Muscle layer of duodenum (tissue), 2 donors: ENCODE measurements at regions not wholly inside any gene's neighbourhood (a gene's known extent, or its start where the extent isn't known, plus 50 kb on each side); places are given as distances from the start of the nearest gene placed in this dataset.

ENCODE experiments used
- H3K27ac ChIP-seq: one replicate; pipeline ENCODE4 v1.7.0; 2013; ENCODE audit warnings: mild to moderate bottlenecking, low read length
- H3K27me3 ChIP-seq: one replicate; pipeline ENCODE4 v1.7.0; 2013; ENCODE audit warnings: low read depth, mild to moderate bottlenecking, control low read depth, low read length
- H3K36me3 ChIP-seq, 2 donors: one replicate each; pipeline ENCODE4 v1.7.0; 2013; ENCODE audit warnings: low read length in 2 of 2, control low read depth in 1 of 2, mild to moderate bottlenecking in 1 of 2; ENCODE audit not compliant: insufficient read depth in 2 of 2, control insufficient read depth in 1 of 2
- H3K4me1 ChIP-seq, 2 donors: one replicate each; pipeline ENCODE4 v1.7.0; 2013; ENCODE audit warnings: low read length in 2 of 2, mild to moderate bottlenecking in 2 of 2, control low read depth in 1 of 2, moderate library complexity in 1 of 2; ENCODE audit not compliant: insufficient read depth in 2 of 2, control insufficient read depth in 1 of 2
- H3K4me3 ChIP-seq, 2 donors: one replicate each; pipeline ENCODE4 v1.7.0; 2013; ENCODE audit warnings: low read length in 2 of 2, low read depth in 1 of 2, mild to moderate bottlenecking in 1 of 2
- H3K9me3 ChIP-seq, 2 donors: one replicate each; pipeline ENCODE4 v1.7.0; 2013; ENCODE audit warnings: low read length in 2 of 2, control low read depth in 1 of 2, mild to moderate bottlenecking in 1 of 2; ENCODE audit not compliant: control insufficient read depth in 1 of 2
- donor health status: healthy.

DNA sequence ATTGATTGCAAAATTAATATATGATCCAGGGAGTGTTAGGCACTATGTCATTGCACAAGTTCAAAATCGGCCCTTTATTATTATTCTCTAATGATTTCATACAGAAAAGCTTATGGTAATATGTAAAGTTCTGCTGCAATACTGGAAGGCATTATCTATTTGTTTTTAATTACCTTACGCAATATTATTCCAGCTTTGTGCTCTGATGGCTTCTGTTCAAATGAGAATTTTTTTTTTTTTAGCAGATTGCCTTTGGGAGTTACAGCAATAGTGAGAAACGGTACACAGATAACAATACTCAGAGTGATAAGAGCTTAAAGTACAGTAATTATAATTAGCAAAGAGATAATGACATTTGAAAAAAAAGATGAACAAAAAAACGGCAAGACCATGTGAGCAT, 602.2 kb upstream of the ALCAM start:
- H3K9me3 ChIP-seq = no peaks in the 10 kb centered on the region
- H3K27ac ChIP-seq = no peak overlapping the region
- no peaks in the 10 kb centered on the region for H3K27me3 ChIP-seq
- peaks cover 0 to 7% of the 10 kb centered on the region in 2 donors for H3K4me1 ChIP-seq
- H3K36me3 ChIP-seq = no peaks in the 10 kb centered on the region
- no peak overlapping the region for H3K4me3 ChIP-seq

DNA sequence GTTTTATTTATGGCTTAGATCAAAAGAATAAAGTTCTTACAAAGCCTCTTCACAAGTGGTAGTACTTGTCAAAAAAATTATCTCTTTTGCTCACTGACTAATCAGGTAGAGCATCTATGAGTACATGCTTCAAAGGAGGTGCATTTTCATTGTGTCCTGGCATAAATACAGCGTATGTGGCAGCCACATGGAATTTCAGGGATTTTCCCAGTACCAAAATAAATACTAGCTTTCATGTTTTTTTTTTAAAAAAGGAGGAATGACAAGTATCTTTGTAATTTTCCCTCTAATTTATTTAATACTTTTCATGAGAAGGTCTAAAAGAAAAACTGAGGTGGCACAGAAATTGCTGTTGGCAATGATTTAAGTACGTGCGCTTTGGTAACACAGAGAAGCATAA, 597.8 kb upstream of the ALCAM start:
- no peak overlapping the region for H3K27ac ChIP-seq
- no peaks in the 10 kb centered on the region for H3K4me1 ChIP-seq
- no peaks in the 10 kb centered on the region for H3K36me3 ChIP-seq
- no peaks in the 10 kb centered on the region for H3K9me3 ChIP-seq
- H3K27me3 ChIP-seq = no peaks in the 10 kb centered on the region
- H3K4me3 ChIP-seq = no peak overlapping the region

DNA sequence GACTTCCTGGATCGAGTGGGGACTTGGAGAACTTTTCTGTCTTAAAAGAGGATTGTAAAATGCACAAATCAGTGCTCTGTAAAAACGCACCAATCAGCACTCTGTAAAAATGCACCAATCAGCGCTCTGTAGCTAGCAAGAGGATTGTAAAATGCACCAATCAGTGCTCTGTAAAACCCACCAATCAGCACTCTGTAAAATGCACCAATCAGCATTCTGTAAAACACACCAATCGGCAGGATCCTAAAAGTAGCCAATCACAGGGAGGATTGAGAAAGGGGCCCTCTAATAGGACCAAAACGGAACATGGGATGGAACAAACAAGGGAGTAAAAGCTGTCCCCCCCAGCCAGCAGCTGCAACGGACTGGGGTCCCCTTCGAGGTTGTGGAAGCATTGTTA, 587.4 kb upstream of the ALCAM start:
- Histone ChIP-seq H3K36me3 (no peaks in the 10 kb centered on the region), H3K27ac (no peak overlapping the region), H3K9me3 (peaks cover 0 to 2% of the 10 kb centered on the region in 2 donors), H3K4me3 (no peak overlapping the region), H3K27me3 (no peaks in the 10 kb centered on the region), H3K4me1 (no peaks in the 10 kb centered on the region)

DNA sequence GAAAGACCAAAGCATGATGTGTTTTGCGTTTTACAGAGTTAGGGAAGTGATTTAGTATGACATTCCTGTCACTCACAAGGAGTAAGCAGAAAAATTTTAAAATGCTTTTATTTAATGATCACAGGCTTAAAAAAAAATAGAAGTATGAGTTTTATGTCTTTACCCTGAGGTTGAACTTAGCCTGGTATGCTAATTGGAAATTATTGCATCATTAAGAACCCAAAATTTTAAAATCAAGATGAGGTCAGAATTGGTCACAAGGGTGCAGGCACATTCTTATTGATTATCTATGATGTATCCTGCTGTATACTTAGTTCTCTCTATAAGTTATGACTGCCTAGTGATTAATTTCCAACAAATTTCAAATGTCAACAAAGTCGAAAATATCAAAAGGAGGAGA, 585.6 kb upstream of the ALCAM start:
- Histone ChIP-seq H3K4me3 (no peak overlapping the region), H3K4me1 (no peaks in the 10 kb centered on the region), H3K9me3 (peaks cover 0 to 2% of the 10 kb centered on the region in 2 donors), H3K27me3 (no peaks in the 10 kb centered on the region), H3K36me3 (no peaks in the 10 kb centered on the region), H3K27ac (no peak overlapping the region)

DNA sequence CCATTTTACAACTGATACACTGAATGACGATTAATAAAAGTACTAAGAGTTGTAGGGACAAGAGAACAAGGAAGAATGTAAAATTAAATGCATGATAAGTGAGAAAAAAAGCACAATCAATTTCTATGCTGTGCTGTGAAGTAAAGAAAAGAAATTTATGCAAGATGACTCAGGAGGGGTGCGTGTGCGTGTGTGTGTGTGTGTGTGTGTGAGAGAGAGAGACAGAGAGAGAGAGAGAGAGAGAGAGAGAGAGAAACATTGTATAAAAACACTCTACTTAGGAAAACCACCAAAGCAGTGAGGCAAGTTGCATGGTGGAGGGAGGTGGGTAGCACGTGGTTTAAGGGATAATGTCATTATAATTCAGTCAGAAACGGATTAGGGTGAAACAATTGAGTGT, 580.8 kb upstream of the ALCAM start:
- no peaks in the 10 kb centered on the region for H3K27me3 ChIP-seq
- no peaks in the 10 kb centered on the region for H3K9me3 ChIP-seq
- H3K36me3 ChIP-seq = no peaks in the 10 kb centered on the region
- no peak overlapping the region for H3K4me3 ChIP-seq
- H3K4me1 ChIP-seq = no peaks in the 10 kb centered on the region
- H3K27ac ChIP-seq = no peak overlapping the region

DNA sequence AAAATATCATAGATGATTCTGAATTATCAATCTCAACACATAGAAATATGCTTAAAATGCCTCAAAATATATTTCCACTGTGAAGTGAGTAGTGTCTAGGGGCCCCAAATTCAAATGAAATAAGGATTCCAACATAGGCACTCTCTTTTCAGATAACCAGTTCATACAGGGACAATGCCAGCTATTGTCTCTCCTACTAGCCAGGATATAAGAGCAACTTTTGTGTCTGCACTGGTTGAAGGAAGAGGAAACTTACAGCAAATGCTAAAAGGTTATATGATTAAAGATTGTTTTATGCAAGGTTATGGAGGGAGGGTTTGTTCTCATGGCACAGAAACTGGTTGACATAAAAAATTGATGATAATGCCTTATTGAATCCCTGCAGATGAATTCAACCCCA, 579.4 kb upstream of the ALCAM start:
- no peaks in the 10 kb centered on the region for H3K36me3 ChIP-seq
- no peak overlapping the region for H3K4me3 ChIP-seq
- H3K9me3 ChIP-seq = no peaks in the 10 kb centered on the region
- no peaks in the 10 kb centered on the region for H3K4me1 ChIP-seq
- no peak overlapping the region for H3K27ac ChIP-seq
- H3K27me3 ChIP-seq = no peaks in the 10 kb centered on the region

DNA sequence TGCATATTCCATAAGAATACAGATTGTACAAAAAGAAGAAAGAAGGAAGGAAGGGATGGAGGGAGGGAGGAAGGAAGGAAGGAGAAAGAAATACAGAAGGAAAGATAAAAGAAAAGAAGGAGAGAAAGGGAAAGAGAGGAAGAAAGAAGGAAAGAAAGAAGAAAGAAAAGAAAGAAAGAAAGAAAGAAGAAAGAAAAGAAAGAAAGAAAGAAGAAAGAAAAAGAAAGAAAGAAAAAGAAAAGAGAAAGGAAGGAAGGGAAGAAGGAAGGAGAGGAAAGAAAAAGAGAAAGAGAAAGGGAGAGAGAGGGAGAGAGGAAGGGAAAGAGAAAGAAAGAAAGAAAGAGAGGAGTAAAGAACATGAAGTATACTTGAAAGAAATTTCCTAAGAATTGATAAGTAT, 577.9 kb upstream of the ALCAM start:
- no peaks in the 10 kb centered on the region for H3K27me3 ChIP-seq
- no peak overlapping the region for H3K4me3 ChIP-seq
- H3K4me1 ChIP-seq = no peaks in the 10 kb centered on the region
- no peaks in the 10 kb centered on the region for H3K36me3 ChIP-seq
- H3K27ac ChIP-seq = no peak overlapping the region
- no peaks in the 10 kb centered on the region for H3K9me3 ChIP-seq

DNA sequence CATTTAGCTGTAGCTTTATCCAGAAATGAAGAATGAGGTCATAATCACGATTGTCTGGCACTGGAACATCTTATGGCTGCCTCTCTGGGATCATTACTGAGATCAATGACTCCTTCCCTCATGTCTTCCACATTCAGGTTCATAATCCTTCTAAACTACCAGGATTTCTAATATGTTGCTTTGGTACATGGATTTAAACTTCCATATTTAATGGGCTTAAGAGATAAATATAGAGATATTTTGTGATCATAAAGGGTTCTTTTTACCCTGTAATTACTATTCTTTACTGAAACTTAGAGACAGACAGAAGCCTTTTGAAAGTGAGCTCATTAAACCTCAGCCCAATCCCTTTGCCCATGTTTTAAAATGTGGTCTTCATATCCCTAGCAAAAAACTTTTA, 575.4 kb upstream of the ALCAM start:
- no peak overlapping the region for H3K4me3 ChIP-seq
- no peaks in the 10 kb centered on the region for H3K27me3 ChIP-seq
- H3K36me3 ChIP-seq = no peaks in the 10 kb centered on the region
- H3K27ac ChIP-seq = no peak overlapping the region
- H3K4me1 ChIP-seq = no peaks in the 10 kb centered on the region
- H3K9me3 ChIP-seq = no peaks in the 10 kb centered on the region

DNA sequence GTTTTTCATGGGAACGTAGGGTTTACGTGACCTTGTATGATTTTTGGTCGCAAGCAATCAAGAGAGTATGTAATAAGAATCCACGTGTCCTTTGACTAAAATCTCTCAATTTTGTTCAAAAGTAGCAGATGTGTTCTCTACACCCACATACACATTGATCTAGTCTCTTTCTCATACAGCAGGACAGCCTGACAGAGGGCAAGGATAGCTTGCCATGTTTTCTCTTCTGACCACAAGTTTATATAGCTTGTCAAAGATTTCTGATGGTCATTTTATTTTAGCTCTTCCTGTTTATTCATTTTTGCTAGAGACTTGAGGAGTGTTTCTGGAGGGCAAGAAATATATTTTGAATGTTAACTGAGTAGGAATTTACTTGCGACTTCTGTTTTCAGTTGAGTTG, 570.2 kb upstream of the ALCAM start:
- Histone ChIP-seq H3K27ac (no peak overlapping the region), H3K9me3 (no peaks in the 10 kb centered on the region)

DNA sequence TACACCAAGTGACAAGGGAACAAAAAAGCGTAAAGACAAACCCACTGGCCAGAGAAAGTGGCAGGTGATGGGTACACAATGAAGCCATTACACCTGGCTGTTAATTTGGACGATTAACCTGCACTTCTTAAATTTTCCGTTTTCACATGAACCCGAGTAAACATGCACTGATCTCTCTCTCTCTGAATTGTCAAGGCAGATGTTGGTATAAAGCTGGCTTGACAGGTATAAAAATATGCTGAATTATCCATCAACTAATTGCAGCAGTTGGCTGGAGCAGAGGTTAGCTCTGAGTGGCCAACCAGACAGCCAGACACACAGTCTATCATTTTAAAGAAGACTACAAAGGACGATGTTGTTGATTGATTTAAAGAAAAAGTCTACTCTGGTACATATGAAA, 561.7 kb upstream of the ALCAM start:
- Histone ChIP-seq H3K36me3 (no peaks in the 10 kb centered on the region), H3K4me3 (no peak overlapping the region), H3K27me3 (no peaks in the 10 kb centered on the region), H3K9me3 (no peaks in the 10 kb centered on the region), H3K27ac (no peak overlapping the region), H3K4me1 (no peaks in the 10 kb centered on the region)

More for the DNA sequence above, 570.2 kb upstream of the ALCAM start:
- no peaks in the 10 kb centered on the region for H3K4me1 ChIP-seq
- H3K27me3 ChIP-seq = no peaks in the 10 kb centered on the region
- no peak overlapping the region for H3K4me3 ChIP-seq
- no peaks in the 10 kb centered on the region for H3K36me3 ChIP-seq

DNA sequence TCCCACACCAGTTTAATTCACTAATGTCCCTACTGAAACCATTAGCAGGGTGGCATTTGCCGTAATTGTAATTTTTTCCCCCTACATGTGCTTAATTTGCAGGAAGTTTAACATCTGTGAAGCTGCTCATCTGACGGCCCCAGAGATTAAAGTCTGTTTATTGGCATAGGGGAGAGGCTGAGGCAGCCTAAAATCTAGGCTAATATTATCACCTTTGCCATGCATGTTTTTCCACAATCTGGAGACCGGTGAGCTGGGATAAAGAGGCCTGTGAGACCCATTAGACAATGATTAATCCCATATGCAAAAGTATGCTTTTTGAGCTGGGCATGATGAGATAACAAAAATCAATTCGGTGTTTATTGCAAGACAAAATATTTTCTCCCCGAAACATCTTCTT, 561.2 kb upstream of the ALCAM start:
- Histone ChIP-seq H3K9me3 (no peaks in the 10 kb centered on the region), H3K4me3 (no peak overlapping the region)

DNA sequence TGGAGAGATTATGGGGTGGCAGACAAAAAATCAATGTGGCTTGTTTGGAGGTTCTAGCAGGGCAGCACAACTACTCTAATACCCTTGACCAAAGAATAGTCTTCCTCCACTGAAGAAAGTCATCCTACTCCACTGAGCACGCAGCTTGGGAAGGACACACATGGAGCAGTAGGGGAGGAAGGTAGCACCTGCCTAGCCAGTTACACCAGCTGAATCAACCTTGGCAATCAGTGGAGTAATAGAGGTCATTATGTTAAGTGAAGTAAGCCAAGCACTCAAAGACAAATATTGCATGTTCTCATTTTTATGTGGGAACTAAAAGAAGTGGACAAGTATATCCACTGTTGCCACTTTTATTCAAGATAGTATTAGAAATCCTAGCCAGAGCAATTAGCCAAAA, 555.8 kb upstream of the ALCAM start:
- H3K4me3 ChIP-seq = no peak overlapping the region
- H3K27ac ChIP-seq = no peak overlapping the region
- H3K27me3 ChIP-seq = no peaks in the 10 kb centered on the region
- H3K9me3 ChIP-seq = no peaks in the 10 kb centered on the region
- H3K36me3 ChIP-seq = no peaks in the 10 kb centered on the region
- H3K4me1 ChIP-seq = no peaks in the 10 kb centered on the region

More for the DNA sequence above, 561.2 kb upstream of the ALCAM start:
- no peak overlapping the region for H3K27ac ChIP-seq
- H3K27me3 ChIP-seq = no peaks in the 10 kb centered on the region
- no peaks in the 10 kb centered on the region for H3K4me1 ChIP-seq
- H3K36me3 ChIP-seq = no peaks in the 10 kb centered on the region
